GM12878 (cell line): ENCODE measurements at regions not wholly inside any gene's neighbourhood (a gene's known extent, or its start where the extent isn't known, plus 50 kb on each side); places are given as distances from the start of the nearest gene placed in this dataset.

Source experiments
- EGR1 ChIP-seq, 2 experiments: IDR thresholded peaks; 1 replicate in 1 of 2; 2 replicates in 1 of 2; pipeline ENCODE4 v1.6.1; 2011 to 2012; ENCODE audit warnings: low read depth in 2 of 2, low read length in 2 of 2, borderline replicate concordance in 1 of 2, mild to moderate bottlenecking in 1 of 2, moderate library complexity in 1 of 2
- LARP7 ChIP-seq: fragments of 450-650 bp; IDR thresholded peaks from 2 replicates; pipeline ENCODE4 v1.6.1; 2017; ENCODE audit warnings: mild to moderate bottlenecking
- NR2C2 ChIP-seq: IDR thresholded peaks from 2 replicates; pipeline ENCODE4 v1.6.1; 2011; ENCODE audit warnings: borderline replicate concordance, low read depth; ENCODE audit not compliant: control insufficient read depth, insufficient read length
- TARDBP ChIP-seq: IDR thresholded peaks from 2 replicates; pipeline ENCODE4 v1.6.1; 2016; ENCODE audit warnings: borderline replicate concordance
- TF ChIP-seq, protein P1 (sequence below), 3 experiments: IDR thresholded peaks in 2 of 3; conservative IDR thresholded peaks in 1 of 3; 2 replicates each; pipeline ENCODE4 v1.5.1; 2011; ENCODE audit warnings: low read depth in 3 of 3, low read length in 3 of 3, mild to moderate bottlenecking in 3 of 3, control low read depth in 2 of 3, moderate library complexity in 2 of 3, inconsistent platforms in 1 of 3, mixed read lengths in 1 of 3; ENCODE audit not compliant: control insufficient read depth in 2 of 3, insufficient read depth in 1 of 3; ENCODE audit errors: extremely low read depth in 1 of 3

- TF ChIP-seq LARP7 (no peak), EGR1 (IDR thresholded peaks at IDR 0.05; ENCODE audit: borderline replicate concordance in 1 of 2, low read depth in 2 of 2, low read length in 2 of 2) (no peak), NR2C2 (no peak), TARDBP (no peak)
- TF ChIP-seq, protein P1, sequence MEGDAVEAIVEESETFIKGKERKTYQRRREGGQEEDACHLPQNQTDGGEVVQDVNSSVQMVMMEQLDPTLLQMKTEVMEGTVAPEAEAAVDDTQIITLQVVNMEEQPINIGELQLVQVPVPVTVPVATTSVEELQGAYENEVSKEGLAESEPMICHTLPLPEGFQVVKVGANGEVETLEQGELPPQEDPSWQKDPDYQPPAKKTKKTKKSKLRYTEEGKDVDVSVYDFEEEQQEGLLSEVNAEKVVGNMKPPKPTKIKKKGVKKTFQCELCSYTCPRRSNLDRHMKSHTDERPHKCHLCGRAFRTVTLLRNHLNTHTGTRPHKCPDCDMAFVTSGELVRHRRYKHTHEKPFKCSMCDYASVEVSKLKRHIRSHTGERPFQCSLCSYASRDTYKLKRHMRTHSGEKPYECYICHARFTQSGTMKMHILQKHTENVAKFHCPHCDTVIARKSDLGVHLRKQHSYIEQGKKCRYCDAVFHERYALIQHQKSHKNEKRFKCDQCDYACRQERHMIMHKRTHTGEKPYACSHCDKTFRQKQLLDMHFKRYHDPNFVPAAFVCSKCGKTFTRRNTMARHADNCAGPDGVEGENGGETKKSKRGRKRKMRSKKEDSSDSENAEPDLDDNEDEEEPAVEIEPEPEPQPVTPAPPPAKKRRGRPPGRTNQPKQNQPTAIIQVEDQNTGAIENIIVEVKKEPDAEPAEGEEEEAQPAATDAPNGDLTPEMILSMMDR (IDR thresholded peaks at IDR 0.05 in 2 of 3, conservative IDR thresholded peaks at IDR 0.05 in 1 of 3; ENCODE audit: control insufficient read depth in 2 of 3, extremely low read depth in 1 of 3, insufficient read depth in 1 of 3, low read depth in 3 of 3, low read length in 3 of 3): no peak
Observed at GRCh38 chr4:115325836-115326235, 212.4 kb upstream of the NDST4 start.
